KOPT-K1 (cell line): ENCODE measurements at regions not wholly inside any gene's neighbourhood (a gene's known extent, or its start where the extent isn't known, plus 50 kb on each side); places are given as distances from the start of the nearest gene placed in this dataset.
"Not testable (repeated sequence)": the region's sequence is repeated elsewhere in the genome, so short reads cannot be mapped to it uniquely, and the experiment has no call there.

Experiments
- H3K27ac ChIP-seq: fragments of 200-600 bp; sonication (generic); 2 replicates; pipeline ENCODE4 v1.5.1; 2016; ENCODE audit warnings: antibody characterized with exemption, mild to moderate bottlenecking, low read depth, low read length; ENCODE audit not compliant: poor library complexity, severe bottlenecking
- H3K36me3 ChIP-seq: fragments of 200-600 bp; sonication (generic); 2 replicates; pipeline ENCODE4 v1.5.1; 2017; ENCODE audit warnings: antibody characterized with exemption, mild to moderate bottlenecking, low read length, moderate library complexity; ENCODE audit not compliant: insufficient read depth
- H3K9me3 ChIP-seq: fragments of 200-600 bp; sonication (generic); 2 replicates; pipeline ENCODE4 v1.5.1; 2017; ENCODE audit warnings: antibody characterized with exemption, low read length, mild to moderate bottlenecking; ENCODE audit not compliant: insufficient read depth, poor library complexity, severe bottlenecking

DNA sequence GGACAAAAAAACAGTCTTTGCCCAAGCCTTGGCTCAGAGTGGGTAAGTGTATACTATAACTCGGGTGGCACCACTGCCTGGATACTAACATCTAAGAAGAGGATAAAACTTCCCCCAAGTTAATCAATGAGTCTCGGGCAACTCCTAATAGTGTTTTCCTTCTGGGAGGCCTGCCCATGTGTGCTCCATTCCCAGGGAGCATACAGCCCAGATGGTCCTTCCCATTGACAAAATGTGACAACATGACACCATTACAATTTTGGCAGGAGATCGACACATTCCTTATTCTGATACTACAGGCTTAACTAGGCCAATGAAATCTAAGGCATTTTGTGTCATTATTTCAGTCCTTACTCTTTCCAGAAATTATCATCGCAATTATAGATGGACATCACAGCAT, 52.7 kb upstream of the CRIM1 start:
- no peak overlapping the region for H3K27ac ChIP-seq
- H3K9me3 ChIP-seq = no peaks in the 10 kb centered on the region
- no peaks in the 10 kb centered on the region for H3K36me3 ChIP-seq

DNA sequence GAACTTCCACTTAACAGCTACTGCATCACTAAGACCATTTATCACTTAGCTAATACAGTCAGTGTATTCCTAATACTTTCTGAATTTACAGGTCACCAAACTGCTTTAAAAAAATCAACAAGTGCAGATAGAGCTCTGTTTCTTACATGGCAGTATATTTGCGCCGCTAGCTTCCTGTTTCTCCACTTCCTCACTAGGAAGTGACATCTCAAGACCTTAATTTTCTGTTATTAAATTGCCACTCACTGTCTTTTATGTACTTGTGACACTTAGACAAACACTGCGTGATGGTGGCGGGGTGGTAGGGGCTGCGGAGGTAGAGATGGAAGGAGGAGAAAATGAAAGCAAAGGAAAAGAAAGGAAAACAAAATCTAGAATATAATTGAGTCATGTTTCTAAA, 53.7 kb upstream of the CRIM1 start:
- Histone ChIP-seq H3K36me3 (no peaks in the 10 kb centered on the region), H3K27ac (no peak overlapping the region), H3K9me3 (no peaks in the 10 kb centered on the region)

GRCh38 chr2:36300697-36301096, 54.9 kb upstream of the CRIM1 start:
- Histone ChIP-seq H3K36me3 (no peaks in the 10 kb centered on the region), H3K9me3 (no peaks in the 10 kb centered on the region), H3K27ac (no peak overlapping the region)

GRCh38 chr2:36296798-36297197, 58.8 kb upstream of the CRIM1 start:
- H3K36me3 ChIP-seq = no peaks in the 10 kb centered on the region
- no peaks in the 10 kb centered on the region for H3K9me3 ChIP-seq
- no peak overlapping the region for H3K27ac ChIP-seq

DNA sequence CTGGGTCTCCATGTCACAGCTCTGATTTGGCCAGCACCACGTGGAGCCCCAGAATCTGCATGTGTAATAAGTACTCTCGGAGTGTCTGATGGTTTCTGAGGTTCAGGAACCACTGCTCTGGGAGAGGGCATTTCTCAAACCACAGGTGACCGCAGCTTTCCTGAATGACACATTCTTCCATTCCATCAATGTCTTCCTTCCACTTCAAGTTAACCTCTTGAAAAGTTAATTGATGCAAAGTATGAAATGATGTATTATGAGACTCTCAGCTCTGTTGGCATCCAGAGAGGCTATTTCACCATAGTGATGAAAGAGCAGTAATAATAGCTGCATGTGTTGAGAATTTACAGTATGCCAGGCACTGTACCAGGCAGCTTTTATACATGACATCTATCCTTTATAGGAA, 61.3 kb upstream of the CRIM1 start:
- Histone ChIP-seq H3K9me3 (no peaks in the 10 kb centered on the region), H3K27ac (no peak overlapping the region), H3K36me3 (no peaks in the 10 kb centered on the region)

- no peaks in the 10 kb centered on the region for H3K36me3 ChIP-seq
- H3K9me3 ChIP-seq = no peaks in the 10 kb centered on the region
- H3K27ac ChIP-seq = no peak overlapping the region
Measured at GRCh38 chr2:36290306-36290856, 65.2 kb upstream of the CRIM1 start.

GRCh38 chr2:36289731-36290130, 65.8 kb upstream of the CRIM1 start:
- no peaks in the 10 kb centered on the region for H3K36me3 ChIP-seq
- no peak overlapping the region for H3K27ac ChIP-seq
- no peaks in the 10 kb centered on the region for H3K9me3 ChIP-seq

DNA sequence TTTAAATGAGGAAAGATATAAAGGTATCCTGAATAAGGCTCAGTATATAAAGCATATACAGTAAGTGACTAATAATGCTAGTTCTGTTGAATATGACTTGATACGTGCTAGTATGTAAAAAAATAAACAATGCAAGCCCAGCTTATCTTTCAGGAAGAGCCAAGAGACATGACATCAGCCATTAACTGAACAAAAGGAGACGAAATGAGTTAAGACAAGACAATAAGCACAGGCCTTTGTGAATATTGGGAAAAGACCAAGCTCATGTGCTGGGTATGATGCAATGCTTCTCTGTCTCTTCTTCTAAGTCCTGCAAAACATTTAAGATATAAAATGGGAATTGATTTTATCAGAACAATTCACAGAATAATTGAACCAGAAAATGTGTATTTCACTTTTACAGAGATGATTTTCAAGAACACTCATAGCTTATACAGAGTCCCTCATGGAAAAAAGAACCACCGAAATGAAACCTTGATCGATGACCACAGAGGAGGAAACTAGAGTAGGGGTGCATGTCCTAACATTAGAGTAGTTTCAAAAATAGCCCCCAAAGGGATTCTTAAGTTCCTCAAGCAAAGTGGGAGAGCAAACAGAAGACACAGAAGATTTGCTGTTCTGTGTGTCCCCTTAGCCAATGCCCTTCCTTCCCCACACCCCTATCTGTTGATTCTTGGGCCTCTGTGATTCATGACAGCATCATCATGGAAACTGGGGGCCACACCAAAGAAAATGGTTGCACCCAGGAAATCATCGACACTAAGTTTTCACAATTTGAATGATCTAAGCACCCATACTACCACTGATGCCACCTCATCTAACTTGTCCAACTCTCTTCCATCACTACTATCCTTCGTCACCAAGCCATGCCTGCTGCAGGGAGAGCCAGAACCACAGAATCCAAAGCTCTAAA, 68.0 kb upstream of the CRIM1 start:
- no peaks in the 10 kb centered on the region for H3K9me3 ChIP-seq
- no peak overlapping the region for H3K27ac ChIP-seq
- no peaks in the 10 kb centered on the region for H3K36me3 ChIP-seq

GRCh38 chr2:36279506-36279905, 76.1 kb upstream of the CRIM1 start:
- not testable (repeated sequence) for H3K27ac ChIP-seq, H3K9me3 ChIP-seq, H3K36me3 ChIP-seq

GRCh38 chr2:36277881-36278523, 77.6 kb upstream of the CRIM1 start:
- H3K36me3 ChIP-seq = no peaks in the 10 kb centered on the region
- no peak overlapping the region for H3K27ac ChIP-seq
- H3K9me3 ChIP-seq = no peaks in the 10 kb centered on the region

DNA sequence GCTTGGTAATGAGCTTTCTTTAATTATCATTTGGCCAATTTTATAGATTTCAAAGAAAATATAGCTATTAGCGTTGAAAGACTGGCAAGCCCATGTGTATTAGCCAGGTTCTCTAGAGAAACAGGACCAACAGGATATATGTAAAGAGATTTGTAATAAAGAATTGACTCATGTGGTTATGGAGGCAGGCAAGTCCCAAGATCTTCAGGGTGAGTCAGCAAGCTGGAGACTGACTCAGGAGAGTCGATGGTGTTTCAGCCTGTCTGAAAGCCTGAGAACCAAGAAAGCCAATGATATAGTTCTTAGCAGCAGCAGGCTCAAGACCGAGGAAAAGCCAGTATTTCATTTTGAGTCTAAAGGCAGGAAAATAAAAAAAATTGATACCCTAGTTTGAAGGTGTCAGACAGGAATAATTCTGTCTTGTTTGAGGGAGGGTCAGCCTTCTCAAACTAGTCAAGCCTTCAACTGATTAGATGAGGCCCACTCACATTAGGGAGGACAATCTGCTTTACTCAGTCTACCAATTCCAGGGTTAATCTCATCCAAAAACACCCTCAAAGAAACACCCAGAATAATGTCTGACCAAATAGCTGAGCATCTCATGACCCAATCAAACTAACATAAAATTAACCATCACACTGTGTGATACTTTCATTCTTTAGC, 78.3 kb upstream of the CRIM1 start:
- H3K9me3 ChIP-seq = no peaks in the 10 kb centered on the region
- no peak overlapping the region for H3K27ac ChIP-seq
- no peaks in the 10 kb centered on the region for H3K36me3 ChIP-seq

DNA sequence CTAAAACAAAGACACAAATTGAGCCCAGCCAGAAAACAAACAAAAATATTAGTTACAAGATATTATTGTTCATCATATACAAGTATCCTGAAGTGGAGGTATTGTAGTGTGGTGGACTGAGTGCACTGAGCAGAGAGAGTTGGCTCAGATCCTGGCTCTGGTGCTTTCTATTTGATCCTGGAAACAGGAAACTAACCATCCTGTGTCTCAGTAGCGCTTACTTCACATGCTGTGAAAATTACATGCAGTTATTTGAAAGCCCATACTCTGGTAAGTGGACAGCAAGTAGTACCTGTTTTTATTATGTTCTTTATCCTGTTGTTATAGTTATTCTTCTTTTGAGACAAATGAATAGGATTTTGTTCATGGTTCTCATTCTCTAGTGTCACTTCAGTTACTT, 84.3 kb upstream of the CRIM1 start:
- no peak overlapping the region for H3K27ac ChIP-seq
- peaks cover 18% of the 10 kb centered on the region for H3K9me3 ChIP-seq
- no peaks in the 10 kb centered on the region for H3K36me3 ChIP-seq

GRCh38 chr2:36270758-36271157, 84.8 kb upstream of the CRIM1 start:
- Histone ChIP-seq H3K9me3 (peaks cover 20% of the 10 kb centered on the region), H3K27ac (no peak overlapping the region), H3K36me3 (no peaks in the 10 kb centered on the region)

GRCh38 chr2:36267194-36267593, 88.4 kb upstream of the CRIM1 start:
- Histone ChIP-seq H3K36me3 (no peaks in the 10 kb centered on the region), H3K27ac (no peak overlapping the region), H3K9me3 (peaks cover 20% of the 10 kb centered on the region)

- no peak overlapping the region for H3K27ac ChIP-seq
- H3K9me3 ChIP-seq = peaks cover 20% of the 10 kb centered on the region
- H3K36me3 ChIP-seq = no peaks in the 10 kb centered on the region
Measured at GRCh38 chr2:36266536-36267121, 88.9 kb upstream of the CRIM1 start.
